CD4-positive, alpha-beta memory T cell (primary cell): ENCODE measurements at regions not wholly inside any gene's neighbourhood (a gene's known extent, or its start where the extent isn't known, plus 50 kb on each side); places are given as distances from the start of the nearest gene placed in this dataset.

ENCODE experiments used
- CTCF ChIA-PET: fragments of 350-600 bp; sonication (Branson Sonifier 250); formaldehyde crosslinking; loops from one replicate; lab custom pipeline; 2021; ENCODE audit warnings: inconsistent platforms; ENCODE audit not compliant: partially characterized antibody; lab: Charles Lee
- POLR2A ChIA-PET: fragments of 350-600 bp; sonication (Branson Sonifier 250); formaldehyde crosslinking; loops from one replicate; lab custom pipeline; 2021; ENCODE audit not compliant: partially characterized antibody; lab: Charles Lee
- DNase-seq, 5 donors: peaks; one replicate each; pipeline versions ENCODE4 v3.0.0 to v3.0.0-alpha.2; 2020 to 2022; ENCODE audit warnings: mixed read lengths in 1 of 5
- H3K27ac ChIP-seq: one replicate; pipeline ENCODE4 v1.7.0; 2013; ENCODE audit warnings: low read depth, low read length
- H3K27me3 ChIP-seq: 2 replicates; pipeline ENCODE4 v1.7.0; 2013; ENCODE audit warnings: mild to moderate bottlenecking, low read length, moderate library complexity; ENCODE audit not compliant: insufficient read depth
- H3K36me3 ChIP-seq: 2 replicates; pipeline ENCODE4 v1.7.0; 2013; ENCODE audit warnings: mild to moderate bottlenecking, low read length, moderate library complexity; ENCODE audit not compliant: insufficient read depth
- H3K4me1 ChIP-seq: 2 replicates; pipeline ENCODE4 v1.7.0; 2013; ENCODE audit warnings: mild to moderate bottlenecking, low read length, moderate library complexity; ENCODE audit not compliant: insufficient read depth
- H3K4me3 ChIP-seq, 2 donors: one replicate each; pipeline ENCODE4 v1.7.0; 2013; ENCODE audit warnings: low read length in 2 of 2, mild to moderate bottlenecking in 1 of 2
- H3K9me3 ChIP-seq, 2 donors: one replicate each; pipeline ENCODE4 v1.7.0; 2013; ENCODE audit warnings: low read length in 2 of 2, control low read depth in 1 of 2; ENCODE audit not compliant: control insufficient read depth in 1 of 2
- H3K27ac Mint-ChIP-seq, 7 donors: one replicate each; pipeline ENCODE4 v1.8.0; 2020 to 2021; ENCODE audit warnings: mixed read lengths in 7 of 7, mild to moderate bottlenecking in 6 of 7, inconsistent platforms in 3 of 7, moderate library complexity in 3 of 7
- H3K27me3 Mint-ChIP-seq, 2 donors: one replicate each; pipeline ENCODE4 v1.8.0; 2020 to 2021; ENCODE audit warnings: mixed read lengths in 2 of 2
- H3K36me3 Mint-ChIP-seq, 2 donors: one replicate each; pipeline ENCODE4 v1.8.0; 2020 to 2021; ENCODE audit warnings: mixed read lengths in 2 of 2, inconsistent platforms in 1 of 2, mild to moderate bottlenecking in 1 of 2
- H3K4me1 Mint-ChIP-seq, 4 donors: one replicate each; pipeline ENCODE4 v1.8.0; 2020 to 2021; ENCODE audit warnings: mixed read lengths in 4 of 4, mild to moderate bottlenecking in 1 of 4
- H3K4me3 Mint-ChIP-seq, 8 donors: one replicate each; pipeline ENCODE4 v1.8.0; 2020 to 2021; ENCODE audit warnings: mixed read lengths in 8 of 8, mild to moderate bottlenecking in 7 of 8, moderate library complexity in 6 of 8, inconsistent platforms in 3 of 8
- H3K9me3 Mint-ChIP-seq, 8 donors: one replicate each; pipeline ENCODE4 v1.8.0; 2020 to 2021; ENCODE audit warnings: mixed read lengths in 8 of 8, mild to moderate bottlenecking in 5 of 8, inconsistent platforms in 3 of 8, moderate library complexity in 1 of 8
- intact Hi-C: fragments of 100-400 bp; cut with micrococcal nuclease; formaldehyde crosslinking; loops from one replicate; pipeline ENCODE4 v1.15.1; 2023

DNA sequence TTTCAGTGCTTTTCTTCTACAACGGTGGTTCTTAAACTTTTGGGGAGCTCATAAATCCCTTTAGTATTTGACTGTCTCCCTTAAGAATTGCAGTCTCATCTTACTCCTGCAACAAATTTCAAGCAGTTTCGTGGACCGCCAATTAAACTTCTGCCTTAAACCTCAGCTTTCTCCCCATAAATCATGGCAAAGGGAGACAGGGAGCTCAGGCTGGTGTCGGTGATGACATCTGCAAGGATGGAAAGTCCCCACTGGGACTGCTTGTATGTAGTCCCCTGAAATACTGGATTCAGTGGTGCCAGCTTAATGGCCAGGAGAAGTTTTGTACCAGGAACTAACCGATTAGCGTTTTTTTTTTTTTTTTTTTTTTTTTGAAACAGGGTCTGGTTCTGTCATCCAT lies 148.7 kb upstream of the ITGA6 start:
- Histone ChIP-seq H3K9me3 (no peaks in the 10 kb centered on the region), H3K36me3 (no peaks in the 10 kb centered on the region), H3K4me3 (no peak overlapping the region), H3K4me1 (no peaks in the 10 kb centered on the region), H3K27me3 (no peaks in the 10 kb centered on the region), H3K27ac (no peak overlapping the region)
- ChIA-PET POLR2A (interaction anchor here (0.6 kb wide), 1 partner anchor 13 kb away, joined by 3 read pairs; no protein-coding TSS in a partner anchor), CTCF (interaction anchor here (0.6 to 2.7 kb wide), 4 partner anchors 24 to 183 kb away, joined by 3 to 10 read pairs (median 4); no protein-coding TSS in a partner anchor)
- Mint-ChIP-seq H3K27me3 (peaks cover 9 to 14% of the 10 kb centered on the region in 2 donors), H3K4me1 (no peaks in the 10 kb centered on the region), H3K27ac (peak overlapping the region in 1 of 7 donors; percentile 24), H3K4me3 (no peak overlapping the region), H3K9me3 (peaks cover 0 to 11% (median 6%) of the 10 kb centered on the region in 8 donors), H3K36me3 (peaks cover 0 to 6% of the 10 kb centered on the region in 2 donors)
- intact Hi-C loops: no loop called here
- no peak for DNase-seq

DNA sequence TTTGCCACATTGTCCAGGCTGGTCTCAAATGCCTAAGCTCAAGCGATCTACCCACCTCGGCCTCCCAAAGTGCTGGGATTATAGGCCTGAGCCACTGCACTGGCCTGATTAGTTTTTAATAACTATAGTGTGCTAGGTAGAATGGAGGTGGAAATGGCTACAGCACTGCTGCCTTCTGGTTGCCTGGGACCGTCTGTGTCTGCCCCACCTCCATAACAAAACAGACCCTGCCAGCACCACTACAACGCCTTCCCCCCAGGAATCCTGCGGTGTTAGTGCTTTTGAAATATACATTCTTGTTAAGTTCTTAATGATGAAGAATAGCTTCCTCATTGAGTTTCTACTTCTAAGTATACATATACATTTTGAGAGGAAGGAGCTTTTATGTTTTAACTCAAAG lies 148.2 kb upstream of the ITGA6 start:
- no peak overlapping the region for H3K27ac ChIP-seq
- H3K4me1 Mint-ChIP-seq: peaks cover 0 to 2% (median 0%) of the 10 kb centered on the region in 4 donors
- peaks cover 0 to 6% of the 10 kb centered on the region in 2 donors for H3K36me3 Mint-ChIP-seq
- H3K27me3 Mint-ChIP-seq: peaks cover 8 to 13% of the 10 kb centered on the region in 2 donors
- H3K9me3 Mint-ChIP-seq: peaks cover 0 to 11% (median 6%) of the 10 kb centered on the region in 8 donors
- DNase-seq: no peak
- H3K27me3 ChIP-seq: no peaks in the 10 kb centered on the region
- H3K27ac Mint-ChIP-seq: no peak overlapping the region
- H3K9me3 ChIP-seq: no peaks in the 10 kb centered on the region
- POLR2A ChIA-PET: no interaction called here
- CTCF ChIA-PET: interaction anchor here (0.6 to 2.7 kb wide), 2 partner anchors 106 to 182 kb away, joined by 3 to 10 read pairs; no protein-coding TSS in a partner anchor
- H3K4me1 ChIP-seq: no peaks in the 10 kb centered on the region
- H3K4me3 ChIP-seq: no peak overlapping the region
- intact Hi-C loops: no loop called here
- H3K4me3 Mint-ChIP-seq: no peak overlapping the region
- H3K36me3 ChIP-seq: no peaks in the 10 kb centered on the region

DNA sequence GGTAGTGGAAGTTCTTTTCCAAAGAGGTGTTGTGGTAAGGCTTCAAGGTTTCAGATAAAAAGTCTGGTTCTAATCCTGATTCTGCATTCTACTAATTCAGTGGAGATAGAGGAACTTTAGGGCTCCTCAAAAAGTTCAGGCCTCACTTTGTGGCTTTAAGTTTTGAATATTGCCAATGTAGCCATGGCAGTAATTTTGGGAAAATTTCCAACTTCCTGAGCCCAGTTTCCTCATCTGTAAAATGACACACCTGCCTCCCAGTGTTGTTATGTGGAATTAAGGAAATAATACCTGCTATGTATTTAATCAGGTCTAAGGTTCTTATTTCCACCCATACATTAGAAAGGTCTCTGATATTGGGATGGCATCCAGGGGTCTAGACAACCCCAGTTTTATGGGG lies 147.6 kb upstream of the ITGA6 start:
- H3K4me1 Mint-ChIP-seq: peaks cover 0 to 8% (median 0%) of the 10 kb centered on the region in 4 donors
- H3K4me3 ChIP-seq: no peak overlapping the region
- H3K9me3 ChIP-seq: no peaks in the 10 kb centered on the region
- POLR2A ChIA-PET: no interaction called here
- H3K9me3 Mint-ChIP-seq: peaks cover 0 to 11% (median 6%) of the 10 kb centered on the region in 8 donors
- no peak overlapping the region for H3K27ac Mint-ChIP-seq
- peaks cover 0 to 6% of the 10 kb centered on the region in 2 donors for H3K36me3 Mint-ChIP-seq
- no peak for DNase-seq
- peaks cover 7 to 12% of the 10 kb centered on the region in 2 donors for H3K27me3 Mint-ChIP-seq
- no peaks in the 10 kb centered on the region for H3K4me1 ChIP-seq
- no peaks in the 10 kb centered on the region for H3K36me3 ChIP-seq
- no peak overlapping the region for H3K4me3 Mint-ChIP-seq
- intact Hi-C loops: no loop called here
- H3K27ac ChIP-seq: no peak overlapping the region
- no peaks in the 10 kb centered on the region for H3K27me3 ChIP-seq
- CTCF ChIA-PET: no interaction called here

DNA sequence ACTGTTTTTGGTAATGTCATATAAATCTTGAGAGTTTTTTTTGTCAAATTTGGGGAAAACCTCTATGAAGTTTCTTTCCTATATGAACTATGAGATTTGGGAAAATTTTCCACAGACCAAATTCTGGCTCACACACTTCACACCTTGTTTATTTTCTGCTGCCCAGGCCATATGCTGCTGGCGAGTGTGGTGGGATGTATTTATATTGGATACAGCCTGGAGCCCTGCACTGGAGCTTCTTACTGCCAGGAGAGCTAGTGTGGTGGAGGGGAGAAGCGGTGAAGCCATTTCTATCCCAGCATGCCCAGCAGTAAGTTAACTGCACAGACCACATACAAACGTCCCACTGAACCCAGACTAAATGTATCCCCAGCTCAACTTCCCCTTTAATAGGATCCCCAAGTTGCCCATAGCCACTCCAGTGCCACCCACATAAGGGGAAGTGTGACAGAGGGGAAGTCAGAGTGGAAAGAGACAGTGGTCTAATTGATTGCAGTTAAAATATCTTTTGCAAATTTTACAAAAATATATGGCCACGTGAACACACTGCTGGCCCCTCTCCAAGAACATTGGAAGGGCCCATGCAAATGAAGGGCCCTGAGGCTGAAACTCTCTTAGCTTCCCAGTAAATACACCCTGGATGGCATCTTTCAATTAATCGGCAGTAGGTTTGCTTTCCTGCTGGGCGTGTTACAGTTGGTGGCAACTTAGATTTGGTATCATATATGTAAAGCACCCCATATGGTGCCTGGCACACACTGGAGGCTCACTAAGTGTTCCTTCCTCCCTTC lies 146.6 kb upstream of the ITGA6 start:
- Histone ChIP-seq H3K27ac (no peak overlapping the region), H3K4me3 (no peak overlapping the region), H3K27me3 (no peaks in the 10 kb centered on the region), H3K36me3 (no peaks in the 10 kb centered on the region), H3K9me3 (no peaks in the 10 kb centered on the region), H3K4me1 (peaks cover 7% of the 10 kb centered on the region)
- peaks cover 5 to 7% of the 10 kb centered on the region in 2 donors for H3K27me3 Mint-ChIP-seq
- ChIA-PET CTCF (no interaction called here), POLR2A (no interaction called here)
- no peak overlapping the region for H3K4me3 Mint-ChIP-seq
- H3K4me1 Mint-ChIP-seq: peaks cover 5 to 17% (median 6%) of the 10 kb centered on the region in 4 donors
- no peak overlapping the region for H3K27ac Mint-ChIP-seq
- no peak for DNase-seq
- intact Hi-C loops: no loop called here
- peaks cover 0 to 6% of the 10 kb centered on the region in 2 donors for H3K36me3 Mint-ChIP-seq
- H3K9me3 Mint-ChIP-seq: peaks cover 0 to 11% (median 6%) of the 10 kb centered on the region in 8 donors

GRCh38 chr2:172281648-172282570 lies 145.5 kb upstream of the ITGA6 start:
- peaks cover 0 to 5% of the 10 kb centered on the region in 2 donors for H3K36me3 Mint-ChIP-seq
- CTCF ChIA-PET: no interaction called here

GRCh38 chr2:172282944-172283343 lies 144.4 kb upstream of the ITGA6 start:
- Mint-ChIP-seq H3K27ac (peak overlapping the region in 1 of 7 donors; percentile 37), H3K27me3 (peaks cover 0 to 3% of the 10 kb centered on the region in 2 donors), H3K4me1 (peaks cover 8 to 34% (median 11%) of the 10 kb centered on the region in 4 donors), H3K9me3 (peaks cover 0 to 2% (median 0%) of the 10 kb centered on the region in 8 donors), H3K36me3 (no peaks in the 10 kb centered on the region), H3K4me3 (no peak overlapping the region)
- no peaks in the 10 kb centered on the region for H3K36me3 ChIP-seq
- no peak overlapping the region for H3K4me3 ChIP-seq
- POLR2A ChIA-PET: no interaction called here
- no peak for DNase-seq
- no peaks in the 10 kb centered on the region for H3K9me3 ChIP-seq
- intact Hi-C loops: no loop called here
- H3K27ac ChIP-seq: no peak overlapping the region
- H3K27me3 ChIP-seq: no peaks in the 10 kb centered on the region
- CTCF ChIA-PET: no interaction called here
- H3K4me1 ChIP-seq: peaks cover 16% of the 10 kb centered on the region

More at GRCh38 chr2:172281648-172282570, 145.5 kb upstream of the ITGA6 start:
- H3K4me3 Mint-ChIP-seq: no peak overlapping the region
- peaks cover 16% of the 10 kb centered on the region for H3K4me1 ChIP-seq
- H3K9me3 Mint-ChIP-seq: peaks cover 0 to 6% (median 3%) of the 10 kb centered on the region in 8 donors
- no peak overlapping the region for H3K4me3 ChIP-seq
- H3K4me1 Mint-ChIP-seq: peaks cover 8 to 28% (median 11%) of the 10 kb centered on the region in 4 donors
- no peak for DNase-seq
- no peaks in the 10 kb centered on the region for H3K9me3 ChIP-seq
- H3K27ac ChIP-seq: no peak overlapping the region
- POLR2A ChIA-PET: no interaction called here
- intact Hi-C loops: no loop called here
- no peak overlapping the region for H3K27ac Mint-ChIP-seq
- no peaks in the 10 kb centered on the region for H3K36me3 ChIP-seq
- H3K27me3 Mint-ChIP-seq: peaks cover 3 to 5% of the 10 kb centered on the region in 2 donors
- H3K27me3 ChIP-seq: no peaks in the 10 kb centered on the region

DNA sequence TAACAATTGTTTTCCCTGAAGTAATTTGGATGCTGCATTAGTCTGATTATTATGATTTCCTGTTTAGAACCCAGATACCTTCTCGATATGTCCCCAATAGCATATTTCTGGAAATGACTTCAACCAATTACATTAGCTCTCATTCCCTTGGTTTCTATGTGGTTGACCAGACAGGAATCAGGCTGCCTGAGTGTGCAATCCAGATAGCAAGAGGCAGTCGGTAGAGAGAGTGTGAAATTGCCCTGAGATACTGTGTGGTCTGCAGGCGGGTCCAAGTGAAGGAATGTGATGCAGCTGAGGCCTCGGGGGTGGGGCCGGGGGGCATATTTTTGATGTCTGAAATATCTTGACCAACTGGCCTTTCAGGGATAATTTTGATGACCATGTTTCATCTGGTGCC lies 143.9 kb upstream of the ITGA6 start:
- H3K36me3 ChIP-seq: no peaks in the 10 kb centered on the region
- intact Hi-C loops: no loop called here
- H3K9me3 Mint-ChIP-seq: peaks cover 0 to 2% (median 0%) of the 10 kb centered on the region in 8 donors
- no peak overlapping the region for H3K27ac ChIP-seq
- CTCF ChIA-PET: no interaction called here
- POLR2A ChIA-PET: no interaction called here
- H3K9me3 ChIP-seq: no peaks in the 10 kb centered on the region
- peak overlapping the region in 1 of 7 donors; percentile 37 for H3K27ac Mint-ChIP-seq
- H3K27me3 ChIP-seq: no peaks in the 10 kb centered on the region
- H3K27me3 Mint-ChIP-seq: peaks cover 0 to 3% of the 10 kb centered on the region in 2 donors
- H3K4me3 ChIP-seq: no peak overlapping the region
- peaks cover 9 to 36% (median 12%) of the 10 kb centered on the region in 4 donors for H3K4me1 Mint-ChIP-seq
- no peak for DNase-seq
- H3K36me3 Mint-ChIP-seq: no peaks in the 10 kb centered on the region
- H3K4me1 ChIP-seq: peaks cover 16% of the 10 kb centered on the region
- no peak overlapping the region for H3K4me3 Mint-ChIP-seq
